ENCODE measurements at regions not wholly inside any gene's neighbourhood (a gene's known extent, or its start where the extent isn't known, plus 50 kb on each side); places are given as distances from the start of the nearest gene placed in this dataset.

DNA sequence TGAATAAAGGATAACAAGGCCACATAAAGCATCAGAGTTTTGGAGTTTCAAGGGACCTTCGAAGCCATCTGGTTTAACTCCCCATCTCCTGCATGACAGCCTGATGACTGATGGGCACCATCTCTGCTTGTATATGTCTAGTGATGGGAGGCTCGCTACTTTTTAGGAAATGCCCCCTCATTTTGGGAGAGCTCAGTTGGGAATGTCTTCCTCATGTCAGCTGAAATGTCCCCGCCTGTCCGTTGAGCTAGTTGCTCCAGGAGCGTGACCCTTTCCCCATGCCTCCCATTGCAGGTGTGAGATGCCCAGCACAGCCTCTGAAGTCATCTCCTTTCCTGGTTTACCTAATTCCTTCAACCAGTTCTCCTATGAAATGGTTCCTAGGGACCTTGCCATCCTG lies 69.6 kb upstream of the CAPRIN2 start:
- WGBS, 2 experiments (ENCODE audit: extremely low coverage in 1 of 2, insufficient coverage in 1 of 2, insufficient read length in 1 of 2, insufficient replicate concordance in 2 of 2, low coverage in 1 of 2, low lambda C conversion rate in 2 of 2, missing lambda C conversion rate in 1 of 2) = 88% methylated on average over 5 of the region's 5 CpGs; no CpG with 5 or more reads in 1 of the 2 experiments
- TF ChIP-seq TAF1 (IDR thresholded peaks at IDR 0.05; ENCODE audit: low read depth, low read length) (no peak), NRF1 (IDR thresholded peaks at IDR 0.05; ENCODE audit: low read depth, low read length) (no peak), NANOG (IDR thresholded peaks at IDR 0.05; ENCODE audit: insufficient read depth, low read depth, low read length, poor library complexity, severe bottlenecking) (no peak), RBBP5 (IDR thresholded peaks at IDR 0.05; ENCODE audit: borderline replicate concordance, low read depth, low read length) (no peak), SUZ12 (IDR thresholded peaks at IDR 0.05; ENCODE audit: low read length) (no peak), POLR2AphosphoS5 (IDR thresholded peaks at IDR 0.05; ENCODE audit: low read depth, low read length) (no peak), CHD2 (IDR thresholded peaks at IDR 0.05; ENCODE audit: low read length) (no peak)
- TF ChIP-seq, protein P1, sequence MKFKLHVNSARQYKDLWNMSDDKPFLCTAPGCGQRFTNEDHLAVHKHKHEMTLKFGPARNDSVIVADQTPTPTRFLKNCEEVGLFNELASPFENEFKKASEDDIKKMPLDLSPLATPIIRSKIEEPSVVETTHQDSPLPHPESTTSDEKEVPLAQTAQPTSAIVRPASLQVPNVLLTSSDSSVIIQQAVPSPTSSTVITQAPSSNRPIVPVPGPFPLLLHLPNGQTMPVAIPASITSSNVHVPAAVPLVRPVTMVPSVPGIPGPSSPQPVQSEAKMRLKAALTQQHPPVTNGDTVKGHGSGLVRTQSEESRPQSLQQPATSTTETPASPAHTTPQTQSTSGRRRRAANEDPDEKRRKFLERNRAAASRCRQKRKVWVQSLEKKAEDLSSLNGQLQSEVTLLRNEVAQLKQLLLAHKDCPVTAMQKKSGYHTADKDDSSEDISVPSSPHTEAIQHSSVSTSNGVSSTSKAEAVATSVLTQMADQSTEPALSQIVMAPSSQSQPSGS (IDR thresholded peaks at IDR 0.05; ENCODE audit: low read length) = no peak
- TF ChIP-seq, protein P2, sequence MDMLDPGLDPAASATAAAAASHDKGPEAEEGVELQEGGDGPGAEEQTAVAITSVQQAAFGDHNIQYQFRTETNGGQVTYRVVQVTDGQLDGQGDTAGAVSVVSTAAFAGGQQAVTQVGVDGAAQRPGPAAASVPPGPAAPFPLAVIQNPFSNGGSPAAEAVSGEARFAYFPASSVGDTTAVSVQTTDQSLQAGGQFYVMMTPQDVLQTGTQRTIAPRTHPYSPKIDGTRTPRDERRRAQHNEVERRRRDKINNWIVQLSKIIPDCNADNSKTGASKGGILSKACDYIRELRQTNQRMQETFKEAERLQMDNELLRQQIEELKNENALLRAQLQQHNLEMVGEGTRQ (IDR thresholded peaks at IDR 0.05; ENCODE audit: low read length) = no peak

More for the DNA sequence above, 69.6 kb upstream of the CAPRIN2 start:
- Histone ChIP-seq H3K4ac (replicated peaks; ENCODE audit: insufficient read length, low read depth, low read length) (no peak overlapping the region), H3K18ac (ENCODE audit: extremely low read depth, low read length) (no peak overlapping the region), H3K27me3 (replicated peaks in 1 of 4; ENCODE audit: control insufficient read depth in 3 of 4, extremely low read depth in 1 of 4, insufficient read depth in 3 of 4, low read length in 3 of 4) (peaks cover 0 to 20% (median 17%) of the 10 kb centered on the region in 4 experiments; a peak in 6 of 7 replicates), H3K79me1 (ENCODE audit: low read depth, low read length) (no peaks in the 10 kb centered on the region), H4K91ac (replicated peaks; ENCODE audit: insufficient read length, low read length) (no peak overlapping the region), H2AFZ (ENCODE audit: low read length) (no peak overlapping the region), H3K9me3 (ENCODE audit: insufficient read depth in 2 of 2, low read depth in 1 of 2, low read length in 1 of 2) (no peaks in the 10 kb centered on the region), H3K4me2 (ENCODE audit: insufficient read depth in 1 of 2, low read depth in 2 of 2, low read length in 2 of 2) (no peak overlapping the region), H2BK12ac (ENCODE audit: low read depth, low read length) (no peak overlapping the region), H4K8ac (ENCODE audit: extremely low read depth, insufficient read depth, low read length) (no peak overlapping the region), H3K36me3 (ENCODE audit: control insufficient read depth in 2 of 4, insufficient read depth in 4 of 4, low read length in 3 of 4) (no peaks in the 10 kb centered on the region), H3K4me1 (replicated peaks in 1 of 4; ENCODE audit: control insufficient read depth in 3 of 4, insufficient read depth in 4 of 4, low read length in 3 of 4) (peaks cover 0 to 6% (median 3%) of the 10 kb centered on the region in 4 experiments; a peak in 6 of 7 replicates), H3K9ac (replicated peaks in 1 of 4; ENCODE audit: extremely low read depth in 1 of 4, low read depth in 3 of 4, low read length in 3 of 4) (no peak overlapping the region), H3K4me3 (ENCODE audit: extremely low read depth in 1 of 4, insufficient read depth in 2 of 4, low read depth in 3 of 4, low read length in 4 of 4) (no peak overlapping the region), H3K79me2 (ENCODE audit: control insufficient read depth in 1 of 2, insufficient read depth in 2 of 2, low read length in 2 of 2) (no peaks in the 10 kb centered on the region), H2AK5ac (ENCODE audit: low read depth, low read length) (no peak overlapping the region), H4K5ac (ENCODE audit: insufficient read length, low read depth, low read length) (no peak overlapping the region), H3K27ac (ENCODE audit: low read depth, low read length) (no peak overlapping the region), H2BK5ac (ENCODE audit: low read depth, low read length) (no peak overlapping the region), H3K23me2 (ENCODE audit: low read depth, low read length) (peaks cover 10% of the 10 kb centered on the region; the same call in 1 of the 2 replicates), H3K56ac (replicated peaks; ENCODE audit: insufficient read length, low read depth, low read length) (no peak overlapping the region), H2BK15ac (ENCODE audit: low read length) (no peak overlapping the region), H3K14ac (ENCODE audit: insufficient read length) (no peak overlapping the region), H3K23ac (ENCODE audit: insufficient read length) (no peak overlapping the region), H2BK20ac (ENCODE audit: low read length) (no peak overlapping the region), H4K20me1 (replicated peaks in 1 of 2; ENCODE audit: control insufficient read depth in 1 of 2, insufficient read depth in 2 of 2, low read length in 2 of 2) (no peaks in the 10 kb centered on the region), H2BK120ac (replicated peaks; ENCODE audit: low read depth, low read length) (no peak overlapping the region)
- FAIRE-seq = no peak
- no peak for DNase-seq (ENCODE audit: low read depth in 1 of 2, low spot score in 2 of 2)
- ChIA-PET POLR2A (ENCODE audit: partially characterized antibody) (interaction anchor here (0.7 to 0.9 kb wide), 2 partner anchors 18 to 408 kb away, joined by 3 read pairs; no protein-coding TSS in a partner anchor), CTCF (ENCODE audit: partially characterized antibody) (interaction anchor here (0.8 to 4.1 kb wide), 11 partner anchors 7 to 286 kb away, joined by 3 to 13 read pairs (median 3); no protein-coding TSS in a partner anchor)
